A549 (cell line): ENCODE measurements at regions not wholly inside any gene's neighbourhood (a gene's known extent, or its start where the extent isn't known, plus 50 kb on each side); places are given as distances from the start of the nearest gene placed in this dataset.

Experiments used
- ATAC-seq, 2 experiments: fragments of 200-7000 bp in 1 of 2; fragments of >200 bp in 1 of 2; cut with Nextera tagmentation in 1 of 2; cut with Tn5 transposase in 1 of 2; 3 replicates each; pipeline versions ENCODE4 v1.8.0 to v1.9.1; 2018 to 2020; ENCODE audit warnings: mild to moderate bottlenecking in 1 of 2, moderate library complexity in 1 of 2
- CTCF ChIA-PET: fragments of 300-600 bp; sonication (Branson Sonifier 250); formaldehyde crosslinking; extraction: SDS; loops from one replicate; lab custom pipeline; 2021; ENCODE audit warnings: antibody characterized with exemption, inconsistent platforms; lab: Yijun Ruan, JAX
- POLR2A ChIA-PET: fragments of 350-600 bp; formaldehyde crosslinking; extraction: SDS; loops from one replicate; lab custom pipeline; 2021; ENCODE audit warnings: antibody characterized with exemption, inconsistent platforms; lab: Yijun Ruan, JAX
- DNase-seq, 2 experiments: peaks; one replicate each; pipeline versions ENCODE4 v3.0.0 to v3.0.0-alpha.2; 2011 to 2016; ENCODE audit warnings: low read depth in 1 of 2, low spot score in 1 of 2
- FAIRE-seq: peaks from 2 replicates; lab custom pipeline; 2011; peaks lifted over from hg19 to GRCh38; lab: Jason Lieb, UNC
- H3K27ac ChIP-seq, 2 experiments: fragments of >200 bp; sonication (Bioruptor Twin); formaldehyde crosslinking; 3 replicates each; pipeline ENCODE4 v1.5.1; 2016 to 2017
- H3K4me1 ChIP-seq: fragments of >200 bp; sonication (Bioruptor Twin); formaldehyde crosslinking; 3 replicates; pipeline ENCODE4 v1.6.1; 2016
- H3K4me2 ChIP-seq: fragments of >200 bp; sonication (Bioruptor Twin); formaldehyde crosslinking; 3 replicates; pipeline ENCODE4 v1.6.1; 2016
- H3K4me3 ChIP-seq: fragments of >200 bp; sonication (Bioruptor Twin); formaldehyde crosslinking; 3 replicates; pipeline ENCODE4 v1.5.1; 2016
- H3K9me3 ChIP-seq: fragments of >200 bp; sonication (Bioruptor Twin); formaldehyde crosslinking; 3 replicates; pipeline ENCODE4 v1.6.1; 2016
- CHD4 ChIP-seq: fragments of 200-600 bp; sonication (generic); IDR thresholded peaks from 2 replicates; pipeline ENCODE4 v1.6.1; 2016; ENCODE audit warnings: antibody characterized with exemption, mild to moderate bottlenecking, borderline replicate concordance
- CTCF ChIP-seq: fragments of >200 bp; sonication (Bioruptor Twin); formaldehyde crosslinking; IDR thresholded peaks from 3 replicates; pipeline ENCODE4 v1.5.1; 2016
- FOSB ChIP-seq: fragments of 250-450 bp; sonication (Bioruptor Pico); IDR thresholded peaks from 2 replicates; pipeline ENCODE4 v1.5.0; 2020; ENCODE audit warnings: mild to moderate bottlenecking, moderate library complexity
- HES2 ChIP-seq: fragments of >200 bp; sonication (Bioruptor Twin); formaldehyde crosslinking; IDR thresholded peaks from 2 replicates; pipeline ENCODE4 v1.6.1; 2016
- HOXA7 ChIP-seq: fragments of 250-450 bp; sonication (Bioruptor Pico); IDR thresholded peaks from 2 replicates; pipeline ENCODE4 v1.5.0; 2020; ENCODE audit warnings: mild to moderate bottlenecking, moderate library complexity
- MAFK ChIP-seq: fragments of 450-650 bp; IDR thresholded peaks from 2 replicates; pipeline ENCODE4 v1.6.1; 2014; ENCODE audit not compliant: partially characterized antibody
- NFE2L2 ChIP-seq: fragments of 150-350 bp; conservative IDR thresholded peaks from 2 replicates; pipeline ENCODE4 v1.6.1; 2014; ENCODE audit warnings: low read length
- PHF8 ChIP-seq: fragments of 200-600 bp; sonication (generic); IDR thresholded peaks from 2 replicates; pipeline ENCODE4 v1.6.1; 2016; ENCODE audit warnings: low read depth, mild to moderate bottlenecking, antibody characterized with exemption, moderate library complexity, borderline replicate concordance
- RARB ChIP-seq: fragments of 250-450 bp; sonication (Bioruptor Pico); IDR thresholded peaks from 2 replicates; pipeline ENCODE4 v1.8.0; 2021; ENCODE audit warnings: mild to moderate bottlenecking, moderate library complexity
- REST ChIP-seq: fragments of 200-600 bp; sonication (generic); IDR thresholded peaks from 2 replicates; pipeline ENCODE4 v1.6.1; 2016; ENCODE audit warnings: antibody characterized with exemption, mild to moderate bottlenecking, moderate library complexity
- RFX5 ChIP-seq: fragments of 450-650 bp; IDR thresholded peaks from 2 replicates; pipeline ENCODE4 v1.7.1; 2014; ENCODE audit warnings: antibody characterized with exemption, mild to moderate bottlenecking, moderate library complexity
- RNF2 ChIP-seq: fragments of 200-600 bp; sonication (generic); IDR thresholded peaks from 2 replicates; pipeline ENCODE4 v1.6.1; 2016; ENCODE audit warnings: low read depth, mild to moderate bottlenecking, antibody characterized with exemption, moderate library complexity, borderline replicate concordance
- TFCP2L1 ChIP-seq: fragments of 250-450 bp; sonication (Bioruptor Pico); IDR thresholded peaks from 2 replicates; pipeline ENCODE4 v1.5.0; 2021; ENCODE audit warnings: mild to moderate bottlenecking
- WGBS: methylation state at CpG from one replicate; pipeline ENCODE4 v1.1.6; 2017; ENCODE audit errors: missing lambda C conversion rate; 5-methylcytosine and 5-hydroxymethylcytosine counted together

GRCh38 chr1:234853906-234854644, 244.1 kb upstream of the IRF2BP2 start:
- Histone ChIP-seq H3K27ac (peak overlapping the region in 1 of 2 experiments; percentile 33; a peak in 4 of 6 replicates), H3K4me1 (peaks cover 28% of the 10 kb centered on the region), H3K4me2 (no peak overlapping the region), H3K9me3 (no peaks in the 10 kb centered on the region), H3K4me3 (no peak overlapping the region)
- FAIRE-seq (no peak), DNase-seq (no peak), ATAC-seq (no peak; a peak in 1 of 6 replicates)
- POLR2A ChIA-PET: no interaction called here
- CTCF ChIA-PET: no interaction called here
- WGBS: 91% methylated on average over 6 of the region's 6 CpGs
- TF ChIP-seq RNF2: no peak
- TF ChIP-seq NFE2L2: 0 out of 2 replicates have a peak, but pooled peaks have one; percentile 28
- no peak for TF ChIP-seq FOSB (CRISPR knock-in tag)
- TF ChIP-seq MAFK: peak; percentile 65
- TF ChIP-seq REST: no peak
- TF ChIP-seq RARB (CRISPR knock-in tag): no peak

GRCh38 chr1:234852659-234853058, 242.7 kb upstream of the IRF2BP2 start:
- TF ChIP-seq NFE2L2: no peak
- no peak for TF ChIP-seq TFCP2L1 (CRISPR knock-in tag)
- no peak for TF ChIP-seq PHF8
- no peak for TF ChIP-seq MAFK
- no peak for TF ChIP-seq RARB (CRISPR knock-in tag)
- TF ChIP-seq CTCF: no peak
- TF ChIP-seq HES2: no peak
- no peak for TF ChIP-seq CHD4
- no peak for TF ChIP-seq RFX5
- TF ChIP-seq HOXA7 (CRISPR knock-in tag): no peak
- WGBS: 97% methylated on average over 3 of the region's 3 CpGs
- no peak for DNase-seq
- no peak overlapping the region for H3K4me2 ChIP-seq
- ChIA-PET CTCF (interaction anchor here (0.6 to 1.6 kb wide), 2 partner anchors 11 to 357 kb away, joined by 3 to 7 read pairs; no protein-coding TSS in a partner anchor), POLR2A (no interaction called here)
- ATAC-seq: no peak
- no peak overlapping the region for H3K4me3 ChIP-seq
- H3K27ac ChIP-seq: peak overlapping the region; percentile 43 to 62; a peak in 4 of 6 replicates
- no peaks in the 10 kb centered on the region for H3K9me3 ChIP-seq
- peaks cover 33% of the 10 kb centered on the region for H3K4me1 ChIP-seq
- FAIRE-seq: no peak
